H1 (cell line): ENCODE measurements at regions not wholly inside any gene's neighbourhood (a gene's known extent, or its start where the extent isn't known, plus 50 kb on each side); places are given as distances from the start of the nearest gene placed in this dataset.

Source experiments
- CTCF ChIA-PET: fragments of 300-600 bp; sonication (Branson Sonifier 250); formaldehyde crosslinking; loops from one replicate; lab custom pipeline; 2021; ENCODE audit not compliant: partially characterized antibody; lab: Charles Lee
- POLR2A ChIA-PET: fragments of 300-600 bp; sonication (Branson Sonifier 250); formaldehyde crosslinking; loops from one replicate; lab custom pipeline; 2021; ENCODE audit warnings: inconsistent platforms; ENCODE audit not compliant: partially characterized antibody; lab: Charles Lee
- DNase-seq, 2 experiments: peaks; one replicate each; pipeline versions ENCODE4 v3.0.0 to v3.0.0-alpha.2; 2010 to 2022; ENCODE audit warnings: low spot score in 2 of 2, low read depth in 1 of 2, mixed read lengths in 1 of 2
- FAIRE-seq: peaks from 2 replicates; lab custom pipeline; 2011; peaks lifted over from hg19 to GRCh38; lab: Jason Lieb, UNC
- H2AFZ ChIP-seq: 2 replicates; pipeline ENCODE4 v1.8.1; 2012; ENCODE audit warnings: low read length, inconsistent platforms
- H2AK5ac ChIP-seq: 2 replicates; pipeline ENCODE4 v1.6.1; 2013; ENCODE audit warnings: low read depth, low read length
- H2BK120ac ChIP-seq: replicated peaks from 2 replicates; pipeline ENCODE3; 2013; ENCODE audit warnings: low read depth, low read length, inconsistent platforms
- H2BK12ac ChIP-seq: 2 replicates; pipeline ENCODE4 v1.6.1; 2013; ENCODE audit warnings: low read depth, low read length
- H2BK15ac ChIP-seq: 2 replicates; pipeline ENCODE4 v1.6.1; 2013; ENCODE audit warnings: low read length
- H2BK20ac ChIP-seq: 2 replicates; pipeline ENCODE4 v1.6.1; 2013; ENCODE audit warnings: low read length
- H2BK5ac ChIP-seq: 2 replicates; pipeline ENCODE4 v1.6.1; 2013; ENCODE audit warnings: low read depth, low read length
- H3K14ac ChIP-seq: 2 replicates; pipeline ENCODE4 v1.6.1; 2013; ENCODE audit warnings: inconsistent platforms; ENCODE audit not compliant: insufficient read length
- H3K18ac ChIP-seq: 2 replicates; pipeline ENCODE4 v1.6.1; 2013; ENCODE audit warnings: low read length; ENCODE audit errors: extremely low read depth
- H3K23ac ChIP-seq: 2 replicates; pipeline ENCODE4 v1.6.1; 2013; ENCODE audit warnings: inconsistent platforms; ENCODE audit not compliant: insufficient read length
- H3K23me2 ChIP-seq: 2 replicates; pipeline ENCODE4 v1.6.1; 2013; ENCODE audit warnings: low read depth, low read length
- H3K27ac ChIP-seq: 2 replicates; pipeline ENCODE4 v1.6.1; 2011; ENCODE audit warnings: low read depth, low read length, inconsistent platforms
- H3K27me3 ChIP-seq, 4 experiments: replicated peaks in 1 of 4; 1 replicate in 1 of 4; 2 replicates in 3 of 4; pipeline versions ENCODE4 v1.6.1 to v1.8.1; 2011 to 2013; ENCODE audit warnings: low read length in 3 of 4, mild to moderate bottlenecking in 3 of 4, inconsistent platforms in 2 of 4, mixed read lengths in 2 of 4, moderate library complexity in 1 of 4; ENCODE audit not compliant: control insufficient read depth in 3 of 4, insufficient read depth in 3 of 4; ENCODE audit errors: extremely low read depth in 1 of 4
- H3K36me3 ChIP-seq, 4 experiments: 2 replicates each; pipeline versions ENCODE4 v1.6.1 to v1.8.1; 2011 to 2013; ENCODE audit warnings: mild to moderate bottlenecking in 4 of 4, low read length in 3 of 4, moderate library complexity in 2 of 4, control low read depth in 1 of 4, inconsistent platforms in 1 of 4; ENCODE audit not compliant: insufficient read depth in 4 of 4, control insufficient read depth in 2 of 4
- H3K4ac ChIP-seq: replicated peaks from 2 replicates; pipeline ENCODE3; 2013; ENCODE audit warnings: low read length, low read depth, mixed read lengths, inconsistent platforms; ENCODE audit not compliant: insufficient read length
- H3K4me1 ChIP-seq, 4 experiments: replicated peaks in 1 of 4; 1 replicate in 1 of 4; 2 replicates in 3 of 4; pipeline versions ENCODE4 v1.6.1 to v1.8.1; 2011 to 2013; ENCODE audit warnings: low read length in 3 of 4, inconsistent platforms in 2 of 4, mixed read lengths in 1 of 4; ENCODE audit not compliant: insufficient read depth in 4 of 4, control insufficient read depth in 3 of 4
- H3K4me2 ChIP-seq, 2 experiments: 2 replicates each; pipeline versions ENCODE4 v1.6.1 to v1.8.1; 2011 to 2013; ENCODE audit warnings: low read depth in 2 of 2, low read length in 2 of 2, control low read depth in 1 of 2, inconsistent platforms in 1 of 2, mild to moderate bottlenecking in 1 of 2; ENCODE audit not compliant: insufficient read depth in 1 of 2
- H3K4me3 ChIP-seq, 4 experiments: fragments of 200-600, 300-600 bp in 1 of 4; sonication (generic), shearing (Covaris generic), sonication (Bioruptor Twin) in 1 of 4; 2 replicates each; pipeline versions ENCODE4 v1.5.1 to v1.8.1; 2011 to 2016; ENCODE audit warnings: low read length in 4 of 4, low read depth in 3 of 4, control low read depth in 2 of 4, inconsistent platforms in 2 of 4, mild to moderate bottlenecking in 2 of 4, mixed read lengths in 1 of 4, moderate library complexity in 1 of 4; ENCODE audit not compliant: insufficient read depth in 2 of 4; ENCODE audit errors: extremely low read depth in 1 of 4
- H3K56ac ChIP-seq: replicated peaks from 2 replicates; pipeline ENCODE3; 2013; ENCODE audit warnings: low read depth, mild to moderate bottlenecking, mixed read lengths, low read length, inconsistent platforms; ENCODE audit not compliant: insufficient read length
- H3K79me1 ChIP-seq: 2 replicates; pipeline ENCODE4 v1.6.1; 2013; ENCODE audit warnings: low read depth, low read length, control low read depth
- H3K79me2 ChIP-seq, 2 experiments: 2 replicates each; pipeline versions ENCODE4 v1.6.1 to v1.8.1; 2012 to 2013; ENCODE audit warnings: low read length in 2 of 2, mild to moderate bottlenecking in 2 of 2, inconsistent platforms in 1 of 2; ENCODE audit not compliant: insufficient read depth in 2 of 2, control insufficient read depth in 1 of 2
- H3K9ac ChIP-seq, 4 experiments: replicated peaks in 1 of 4; 1 replicate in 1 of 4; 2 replicates in 3 of 4; pipeline versions ENCODE4 v1.6.1 to v1.8.1; 2011 to 2013; ENCODE audit warnings: low read depth in 3 of 4, low read length in 3 of 4, control low read depth in 2 of 4, mild to moderate bottlenecking in 2 of 4, moderate library complexity in 2 of 4, inconsistent platforms in 1 of 4; ENCODE audit errors: extremely low read depth in 1 of 4
- H3K9me3 ChIP-seq, 2 experiments: 2 replicates each; pipeline versions ENCODE4 v1.6.1 to v1.8.1; 2012 to 2013; ENCODE audit warnings: mild to moderate bottlenecking in 2 of 2, moderate library complexity in 2 of 2, control low read depth in 1 of 2, inconsistent platforms in 1 of 2, low read depth in 1 of 2, low read length in 1 of 2, mixed read lengths in 1 of 2; ENCODE audit not compliant: insufficient read depth in 2 of 2
- H4K20me1 ChIP-seq, 2 experiments: replicated peaks in 1 of 2; 2 replicates each; pipeline versions ENCODE3 to v1.8.1; 2011 to 2013; ENCODE audit warnings: inconsistent platforms in 2 of 2, low read length in 2 of 2, mild to moderate bottlenecking in 1 of 2; ENCODE audit not compliant: insufficient read depth in 2 of 2, control insufficient read depth in 1 of 2
- H4K5ac ChIP-seq: 2 replicates; pipeline ENCODE4 v1.6.1; 2013; ENCODE audit warnings: low read length, low read depth, mixed read lengths, inconsistent platforms; ENCODE audit not compliant: insufficient read length
- H4K8ac ChIP-seq: 2 replicates; pipeline ENCODE4 v1.8.0; 2013; ENCODE audit warnings: mild to moderate bottlenecking, moderate library complexity, low read length, inconsistent platforms; ENCODE audit not compliant: insufficient read depth; ENCODE audit errors: extremely low read depth
- H4K91ac ChIP-seq: replicated peaks from 2 replicates; pipeline ENCODE3; 2013; ENCODE audit warnings: low read length, mixed read lengths, inconsistent platforms; ENCODE audit not compliant: insufficient read length
- CREB1 ChIP-seq: IDR thresholded peaks from 2 replicates; pipeline ENCODE4 v1.6.1; 2012; ENCODE audit warnings: inconsistent platforms
- KDM5A ChIP-seq: fragments of 200-600 bp; IDR thresholded peaks from 2 replicates; pipeline ENCODE4 v1.7.1; 2012; ENCODE audit warnings: mild to moderate bottlenecking, low read length, inconsistent platforms, mixed read lengths
- MAFK ChIP-seq: IDR thresholded peaks from 2 replicates; pipeline ENCODE4 v1.6.1; 2012; ENCODE audit warnings: low read depth, mild to moderate bottlenecking, improper control_type of control experiment, low read length
- NANOG ChIP-seq: IDR thresholded peaks from 2 replicates; pipeline ENCODE4 v1.6.1; 2011; ENCODE audit warnings: low read length, low read depth, mild to moderate bottlenecking, inconsistent platforms; ENCODE audit not compliant: insufficient read depth, poor library complexity, severe bottlenecking
- RAD21 ChIP-seq, 2 experiments: IDR thresholded peaks in 1 of 2; conservative IDR thresholded peaks in 1 of 2; 2 replicates each; pipeline ENCODE4 v1.6.1; 2011; ENCODE audit warnings: low read depth in 2 of 2, low read length in 2 of 2, improper control_type of control experiment in 1 of 2, inconsistent platforms in 1 of 2, mild to moderate bottlenecking in 1 of 2, moderate library complexity in 1 of 2
- SUZ12 ChIP-seq: fragments of 200-600 bp; sonication (generic); IDR thresholded peaks from 2 replicates; pipeline ENCODE4 v1.6.1; 2012; ENCODE audit warnings: mild to moderate bottlenecking, inconsistent platforms, low read length, moderate library complexity, mixed read lengths
- TAF1 ChIP-seq: IDR thresholded peaks from 2 replicates; pipeline ENCODE4 v1.6.1; 2011; ENCODE audit warnings: mild to moderate bottlenecking, low read depth, low read length
- YY1 ChIP-seq: IDR thresholded peaks from 2 replicates; pipeline ENCODE4 v1.6.1; 2011; ENCODE audit warnings: low read depth, mild to moderate bottlenecking, low read length
- WGBS, 2 experiments: shearing (Covaris generic) in 1 of 2; methylation state at CpG; one replicate each; pipeline versions ENCODE4 v1.1.6 to v1.1.7; 2013 to 2015; ENCODE audit warnings: low lambda C conversion rate in 2 of 2, mixed read lengths in 2 of 2, inconsistent platforms in 1 of 2, low coverage in 1 of 2, missing lambda C conversion rate in 1 of 2; ENCODE audit not compliant: insufficient replicate concordance in 2 of 2, insufficient coverage in 1 of 2, insufficient read length in 1 of 2; ENCODE audit errors: extremely low coverage in 1 of 2, missing lambda C conversion rate in 1 of 2; 5-methylcytosine and 5-hydroxymethylcytosine counted together
- TF ChIP-seq, protein P1 (sequence below), 3 experiments: IDR thresholded peaks; 1 replicate in 2 of 3; 2 replicates in 1 of 3; pipeline versions ENCODE4 v1.5.1 to v1.6.1; 2011; ENCODE audit warnings: low read length in 3 of 3, mild to moderate bottlenecking in 3 of 3, inconsistent platforms in 2 of 3, low read depth in 1 of 3, moderate library complexity in 1 of 3; ENCODE audit not compliant: insufficient read depth in 1 of 3; ENCODE audit errors: control extremely low read depth in 1 of 3
- TF ChIP-seq, protein P2 (sequence below): IDR thresholded peaks from 2 replicates; pipeline ENCODE4 v1.6.1; 2011; ENCODE audit warnings: low read depth, mild to moderate bottlenecking, low read length; ENCODE audit not compliant: insufficient read depth
- TF ChIP-seq, protein P3 (sequence below): IDR thresholded peaks from 2 replicates; pipeline ENCODE4 v1.6.1; 2012; ENCODE audit warnings: inconsistent platforms

DNA sequence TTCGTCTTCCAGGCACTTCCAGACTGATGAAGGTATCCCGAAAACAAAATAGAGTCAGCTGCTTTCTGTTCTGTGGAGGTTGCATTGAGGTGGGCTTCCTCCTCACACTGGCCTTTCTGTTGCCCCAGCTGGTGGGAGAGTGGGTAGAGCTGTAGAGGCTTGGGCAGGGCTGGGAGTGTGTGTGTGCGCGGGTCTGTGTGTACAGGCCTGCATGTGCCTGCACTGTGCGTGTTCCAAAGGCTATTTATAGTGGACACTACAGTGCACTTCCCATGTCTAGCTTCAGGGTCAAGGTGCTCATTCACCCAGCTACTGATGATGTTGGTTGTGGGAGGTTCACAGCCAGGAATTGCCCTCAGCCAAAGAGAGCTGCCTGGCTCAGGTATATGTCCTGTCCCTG lies 260.1 kb upstream of the HABP2 start:
- Histone ChIP-seq H4K91ac (no peak overlapping the region), H2BK12ac (no peak overlapping the region), H3K18ac (no peak overlapping the region), H2BK120ac (no peak overlapping the region), H3K9me3 (no peaks in the 10 kb centered on the region), H3K4me3 (no peak overlapping the region), H3K36me3 (no peaks in the 10 kb centered on the region), H3K27me3 (no peaks in the 10 kb centered on the region), H4K8ac (no peak overlapping the region), H2AFZ (no peak overlapping the region), H3K4me1 (no peaks in the 10 kb centered on the region), H3K4ac (no peak overlapping the region), H4K5ac (no peak overlapping the region), H4K20me1 (no peaks in the 10 kb centered on the region), H3K27ac (no peak overlapping the region), H2AK5ac (no peak overlapping the region), H3K9ac (no peak overlapping the region), H2BK5ac (no peak overlapping the region), H2BK15ac (no peak overlapping the region), H3K56ac (no peak overlapping the region), H3K23ac (no peak overlapping the region), H3K23me2 (no peaks in the 10 kb centered on the region), H3K4me2 (no peak overlapping the region), H3K14ac (no peak overlapping the region), H2BK20ac (no peak overlapping the region), H3K79me1 (no peaks in the 10 kb centered on the region), H3K79me2 (no peaks in the 10 kb centered on the region)
- CTCF ChIA-PET: interaction anchor here (0.6 to 2.4 kb wide), 4 partner anchors 9 to 687 kb away, joined by 4 to 9 read pairs (median 4); no protein-coding TSS in a partner anchor
- FAIRE-seq: no peak
- WGBS, 2 experiments: 90% methylated on average over 5 of the region's 5 CpGs; no CpG with 5 or more reads in 1 of the 2 experiments
- POLR2A ChIA-PET: no interaction called here
- DNase-seq: no peak
- no peak for TF ChIP-seq NANOG
- TF ChIP-seq, protein P1, sequence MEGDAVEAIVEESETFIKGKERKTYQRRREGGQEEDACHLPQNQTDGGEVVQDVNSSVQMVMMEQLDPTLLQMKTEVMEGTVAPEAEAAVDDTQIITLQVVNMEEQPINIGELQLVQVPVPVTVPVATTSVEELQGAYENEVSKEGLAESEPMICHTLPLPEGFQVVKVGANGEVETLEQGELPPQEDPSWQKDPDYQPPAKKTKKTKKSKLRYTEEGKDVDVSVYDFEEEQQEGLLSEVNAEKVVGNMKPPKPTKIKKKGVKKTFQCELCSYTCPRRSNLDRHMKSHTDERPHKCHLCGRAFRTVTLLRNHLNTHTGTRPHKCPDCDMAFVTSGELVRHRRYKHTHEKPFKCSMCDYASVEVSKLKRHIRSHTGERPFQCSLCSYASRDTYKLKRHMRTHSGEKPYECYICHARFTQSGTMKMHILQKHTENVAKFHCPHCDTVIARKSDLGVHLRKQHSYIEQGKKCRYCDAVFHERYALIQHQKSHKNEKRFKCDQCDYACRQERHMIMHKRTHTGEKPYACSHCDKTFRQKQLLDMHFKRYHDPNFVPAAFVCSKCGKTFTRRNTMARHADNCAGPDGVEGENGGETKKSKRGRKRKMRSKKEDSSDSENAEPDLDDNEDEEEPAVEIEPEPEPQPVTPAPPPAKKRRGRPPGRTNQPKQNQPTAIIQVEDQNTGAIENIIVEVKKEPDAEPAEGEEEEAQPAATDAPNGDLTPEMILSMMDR (IDR thresholded peaks at IDR 0.05; ENCODE audit: control extremely low read depth in 1 of 3, insufficient read depth in 1 of 3, low read depth in 1 of 3, low read length in 3 of 3): no peak
- TF ChIP-seq, protein P2, sequence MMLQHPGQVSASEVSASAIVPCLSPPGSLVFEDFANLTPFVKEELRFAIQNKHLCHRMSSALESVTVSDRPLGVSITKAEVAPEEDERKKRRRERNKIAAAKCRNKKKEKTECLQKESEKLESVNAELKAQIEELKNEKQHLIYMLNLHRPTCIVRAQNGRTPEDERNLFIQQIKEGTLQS: no peak
- no peak for TF ChIP-seq SUZ12
- no peak for TF ChIP-seq RAD21 (IDR thresholded peaks at IDR 0.05 in 1 of 2, conservative IDR thresholded peaks at IDR 0.05 in 1 of 2; ENCODE audit: low read depth in 2 of 2, low read length in 2 of 2)
- no peak for TF ChIP-seq MAFK
- no peak for TF ChIP-seq KDM5A
- TF ChIP-seq, protein P3, sequence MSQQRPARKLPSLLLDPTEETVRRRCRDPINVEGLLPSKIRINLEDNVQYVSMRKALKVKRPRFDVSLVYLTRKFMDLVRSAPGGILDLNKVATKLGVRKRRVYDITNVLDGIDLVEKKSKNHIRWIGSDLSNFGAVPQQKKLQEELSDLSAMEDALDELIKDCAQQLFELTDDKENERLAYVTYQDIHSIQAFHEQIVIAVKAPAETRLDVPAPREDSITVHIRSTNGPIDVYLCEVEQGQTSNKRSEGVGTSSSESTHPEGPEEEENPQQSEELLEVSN: no peak
- TF ChIP-seq TAF1: no peak
- TF ChIP-seq CREB1: no peak
- TF ChIP-seq YY1: no peak
